GM12874 (cell line): ENCODE measurements at regions not wholly inside any gene's neighbourhood (a gene's known extent, or its start where the extent isn't known, plus 50 kb on each side); places are given as distances from the start of the nearest gene placed in this dataset.

ENCODE experiments used
- TF ChIP-seq, protein P1 (sequence below): IDR thresholded peaks from 2 replicates; pipeline ENCODE4 v1.5.1; 2011; ENCODE audit warnings: low read depth, mild to moderate bottlenecking, control low read depth, low read length, moderate library complexity; ENCODE audit not compliant: insufficient read depth

- TF ChIP-seq, protein P1, sequence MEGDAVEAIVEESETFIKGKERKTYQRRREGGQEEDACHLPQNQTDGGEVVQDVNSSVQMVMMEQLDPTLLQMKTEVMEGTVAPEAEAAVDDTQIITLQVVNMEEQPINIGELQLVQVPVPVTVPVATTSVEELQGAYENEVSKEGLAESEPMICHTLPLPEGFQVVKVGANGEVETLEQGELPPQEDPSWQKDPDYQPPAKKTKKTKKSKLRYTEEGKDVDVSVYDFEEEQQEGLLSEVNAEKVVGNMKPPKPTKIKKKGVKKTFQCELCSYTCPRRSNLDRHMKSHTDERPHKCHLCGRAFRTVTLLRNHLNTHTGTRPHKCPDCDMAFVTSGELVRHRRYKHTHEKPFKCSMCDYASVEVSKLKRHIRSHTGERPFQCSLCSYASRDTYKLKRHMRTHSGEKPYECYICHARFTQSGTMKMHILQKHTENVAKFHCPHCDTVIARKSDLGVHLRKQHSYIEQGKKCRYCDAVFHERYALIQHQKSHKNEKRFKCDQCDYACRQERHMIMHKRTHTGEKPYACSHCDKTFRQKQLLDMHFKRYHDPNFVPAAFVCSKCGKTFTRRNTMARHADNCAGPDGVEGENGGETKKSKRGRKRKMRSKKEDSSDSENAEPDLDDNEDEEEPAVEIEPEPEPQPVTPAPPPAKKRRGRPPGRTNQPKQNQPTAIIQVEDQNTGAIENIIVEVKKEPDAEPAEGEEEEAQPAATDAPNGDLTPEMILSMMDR: no peak
Observed at GRCh38 chr1:186550832-186551231, 89.9 kb upstream of the PDC start.

GRCh38 chr1:186541003-186541402 is 80.1 kb upstream of the PDC start:
- TF ChIP-seq, protein P1: no peak

- TF ChIP-seq, protein P1: no peak
Observed at GRCh38 chr1:186540521-186540920, 79.6 kb upstream of the PDC start.

DNA sequence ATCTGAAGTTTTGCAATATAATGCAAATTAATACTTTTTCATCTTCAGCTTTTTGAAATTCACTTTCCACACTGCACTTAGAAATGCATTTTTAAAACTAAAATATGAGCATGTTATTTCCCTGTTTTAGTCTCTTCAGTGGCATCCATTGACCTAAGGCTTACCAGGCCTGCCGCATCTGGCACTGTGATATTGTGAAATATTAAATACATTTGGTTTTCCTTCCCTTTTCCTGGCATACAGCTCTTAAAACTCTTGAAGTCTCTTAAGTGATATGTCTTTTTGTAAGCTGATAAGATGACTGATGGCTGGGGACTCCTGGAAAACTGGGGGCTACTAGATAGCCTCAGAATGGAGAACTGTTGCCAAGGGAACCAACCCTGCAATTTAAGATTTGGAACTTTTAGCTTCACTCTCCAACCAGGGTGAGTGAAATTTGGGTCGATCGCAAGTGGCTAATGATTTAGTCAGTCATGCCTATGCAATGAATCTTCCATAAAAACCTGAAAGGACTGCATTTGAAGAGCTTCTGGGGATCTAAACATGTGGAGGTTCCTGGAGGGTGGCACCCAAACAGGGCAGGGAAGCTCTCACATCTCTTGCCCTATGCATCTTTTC is 75.5 kb upstream of the PDC start:
- TF ChIP-seq, protein P1: no peak

GRCh38 chr1:186535388-186536133 is 74.6 kb upstream of the PDC start:
- TF ChIP-seq, protein P1: no peak

DNA sequence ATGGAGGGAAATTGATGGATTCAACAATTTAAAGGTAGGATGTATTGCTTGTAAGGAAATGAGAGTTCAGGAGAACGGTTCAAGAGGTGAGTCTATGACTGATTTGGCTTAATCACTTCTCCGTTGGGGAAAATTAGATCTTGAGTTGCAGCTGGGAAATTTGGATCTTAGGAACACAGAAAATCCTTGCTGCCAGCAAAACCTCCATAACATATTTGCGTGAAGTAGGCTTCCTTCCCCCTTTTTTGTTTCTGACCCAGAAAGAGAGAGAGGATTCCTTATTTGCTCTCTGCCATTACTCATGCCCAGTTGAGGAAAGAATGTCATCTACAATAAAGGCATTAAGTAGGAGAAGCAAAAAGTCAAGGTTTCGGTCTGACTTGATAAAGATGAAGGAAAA is 73.5 kb upstream of the PDC start:
- TF ChIP-seq, protein P1: no peak

- TF ChIP-seq, protein P1: no peak
Observed at GRCh38 chr1:186532466-186532865, 71.6 kb upstream of the PDC start.
